ENCODE measurements at regions not wholly inside any gene's neighbourhood (a gene's known extent, or its start where the extent isn't known, plus 50 kb on each side); places are given as distances from the start of the nearest gene placed in this dataset.
A peak's percentile ranks its signal among the peaks of the same experiment; 100 is the strongest.

DNA sequence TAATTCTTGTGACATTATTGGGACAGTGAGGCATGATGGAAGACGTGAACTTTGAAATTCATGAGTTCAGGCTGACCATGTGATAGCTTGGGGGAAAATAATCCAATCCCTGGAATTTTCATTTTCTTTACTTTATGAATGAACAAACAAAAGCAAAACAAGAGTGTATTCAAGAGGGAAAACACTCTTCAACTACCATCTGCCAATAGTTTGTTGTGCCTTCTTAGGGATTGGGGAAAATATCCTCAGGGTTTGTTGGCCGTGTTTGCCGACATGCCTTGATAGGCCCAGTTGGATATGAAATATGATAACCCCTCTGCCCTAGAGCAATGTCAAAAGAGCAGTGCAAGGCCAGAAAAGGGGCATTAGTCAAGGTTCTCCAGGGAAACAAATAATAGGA, 80.8 kb upstream of the CLNK start:
- H3K4me3 ChIP-seq (ENCODE audit: low read length) = no peak overlapping the region
- H3K27me3 ChIP-seq (ENCODE audit: insufficient read depth, low read length, poor library complexity) = no peaks in the 10 kb centered on the region

DNA sequence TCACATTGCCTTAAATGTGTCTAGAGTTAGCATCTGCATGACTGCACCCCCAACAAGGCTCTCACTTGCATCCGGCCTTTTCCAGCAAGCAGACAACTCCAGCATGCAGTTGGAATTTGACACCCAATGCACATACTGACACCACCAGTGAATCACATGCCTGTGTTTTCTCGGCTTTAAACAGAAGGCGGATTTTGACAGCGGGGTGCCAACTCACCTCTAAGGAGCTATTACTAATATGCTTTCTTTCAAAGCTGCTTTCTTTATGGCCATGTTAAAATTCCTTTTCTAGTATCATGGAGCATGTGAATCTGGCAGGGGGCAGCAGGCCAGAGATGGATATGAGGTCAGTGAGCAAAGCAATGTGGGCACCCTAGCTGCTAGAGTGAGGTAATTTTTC, 78.0 kb upstream of the CLNK start:
- peak overlapping the region; percentile 74 for H3K27ac ChIP-seq (ENCODE audit: low read depth, low read length)
- no peak overlapping the region for H3K23ac ChIP-seq (ENCODE audit: low read length)
- H3K4me3 ChIP-seq (ENCODE audit: low read length) = no peak overlapping the region
- no peak overlapping the region for H3K4ac ChIP-seq (ENCODE audit: low read depth, low read length)
- H3K36me3 ChIP-seq (ENCODE audit: control insufficient read depth, insufficient read depth, low read length) = no peaks in the 10 kb centered on the region
- H4K8ac ChIP-seq (ENCODE audit: low read depth, low read length) = no peak overlapping the region
- H3K4me1 ChIP-seq (ENCODE audit: control insufficient read depth, low read depth, low read length) = peaks cover 11% of the 10 kb centered on the region
- H2BK120ac ChIP-seq (ENCODE audit: low read depth, low read length) = no peak overlapping the region
- H3K18ac ChIP-seq (ENCODE audit: low read length) = peak overlapping the region; percentile 20
- H3K27me3 ChIP-seq (ENCODE audit: insufficient read depth, low read length, poor library complexity) = no peaks in the 10 kb centered on the region
- no peaks in the 10 kb centered on the region for H3K79me1 ChIP-seq (ENCODE audit: low read length)
- H3K4me2 ChIP-seq (ENCODE audit: low read length) = no peak overlapping the region
- H3K9ac ChIP-seq (ENCODE audit: low read length) = no peak overlapping the region
- peak overlapping the region; percentile 36 for H2BK5ac ChIP-seq (ENCODE audit: low read length)
- H2BK15ac ChIP-seq (replicated peaks; ENCODE audit: low read depth) = no peak overlapping the region
- no peak overlapping the region for H2AK5ac ChIP-seq (ENCODE audit: low read length)
- no CpG with 5 or more reads among the region's 4 CpGs for WGBS (ENCODE audit: extremely low coverage, insufficient coverage, low lambda C conversion rate)
- H3K79me2 ChIP-seq (ENCODE audit: control insufficient read depth, insufficient read depth, low read length) = no peaks in the 10 kb centered on the region
- DNase-seq = peak; percentile 90
- H4K5ac ChIP-seq (ENCODE audit: low read length) = no peak overlapping the region
- no peak overlapping the region for H3K56ac ChIP-seq (ENCODE audit: low read length)

More for the DNA sequence above, 80.8 kb upstream of the CLNK start:
- no peak overlapping the region for H4K8ac ChIP-seq (ENCODE audit: low read depth, low read length)
- no CpG with 5 or more reads among the region's 3 CpGs for WGBS (ENCODE audit: extremely low coverage, insufficient coverage, low lambda C conversion rate)
- no peak overlapping the region for H3K23ac ChIP-seq (ENCODE audit: low read length)
- H2BK120ac ChIP-seq (ENCODE audit: low read depth, low read length) = no peak overlapping the region
- H3K56ac ChIP-seq (ENCODE audit: low read length) = no peak overlapping the region
- no peaks in the 10 kb centered on the region for H3K79me1 ChIP-seq (ENCODE audit: low read length)
- DNase-seq = no peak
- H3K4me1 ChIP-seq (ENCODE audit: control insufficient read depth, low read depth, low read length) = peaks cover 11% of the 10 kb centered on the region
- no peak overlapping the region for H2BK5ac ChIP-seq (ENCODE audit: low read length)
- no peaks in the 10 kb centered on the region for H3K36me3 ChIP-seq (ENCODE audit: control insufficient read depth, insufficient read depth, low read length)
- peak overlapping the region; percentile 36 for H3K4ac ChIP-seq (ENCODE audit: low read depth, low read length)
- H3K4me2 ChIP-seq (ENCODE audit: low read length) = no peak overlapping the region
- H4K5ac ChIP-seq (ENCODE audit: low read length) = no peak overlapping the region
- no peak overlapping the region for H2BK15ac ChIP-seq (replicated peaks; ENCODE audit: low read depth)
- peak overlapping the region; percentile 18 for H3K18ac ChIP-seq (ENCODE audit: low read length)
- no peak overlapping the region for H2AK5ac ChIP-seq (ENCODE audit: low read length)
- H3K9ac ChIP-seq (ENCODE audit: low read length) = no peak overlapping the region
- no peak overlapping the region for H3K27ac ChIP-seq (ENCODE audit: low read depth, low read length)
- H3K79me2 ChIP-seq (ENCODE audit: control insufficient read depth, insufficient read depth, low read length) = no peaks in the 10 kb centered on the region

DNA sequence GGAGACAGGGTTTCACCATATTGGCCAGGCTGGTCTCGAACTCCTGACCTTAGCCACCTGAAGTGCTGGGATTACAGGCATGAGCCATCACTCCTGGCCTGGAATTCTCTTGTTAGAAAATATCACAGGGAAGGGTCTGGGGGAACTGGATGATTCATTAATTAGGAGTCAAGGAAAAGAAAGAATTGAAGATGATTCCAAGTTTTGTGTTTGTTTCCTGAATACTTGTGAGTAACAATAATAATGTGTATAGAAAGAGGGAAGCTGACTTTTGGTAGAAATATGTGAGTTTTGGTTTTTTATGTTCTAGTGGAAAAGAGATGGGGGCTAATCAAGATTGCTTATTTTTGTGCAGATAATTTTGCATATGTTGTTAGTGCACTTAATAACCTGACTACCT, 77.3 kb upstream of the CLNK start:
- no peak overlapping the region for H3K4me2 ChIP-seq (ENCODE audit: low read length)
- no peak overlapping the region for H3K27ac ChIP-seq (ENCODE audit: low read depth, low read length)
- no peak overlapping the region for H4K8ac ChIP-seq (ENCODE audit: low read depth, low read length)
- H3K79me1 ChIP-seq (ENCODE audit: low read length) = no peaks in the 10 kb centered on the region
- H3K4me3 ChIP-seq (ENCODE audit: low read length) = no peak overlapping the region
- no peak overlapping the region for H3K56ac ChIP-seq (ENCODE audit: low read length)
- DNase-seq = no peak
- H2BK5ac ChIP-seq (ENCODE audit: low read length) = peak overlapping the region; percentile 76
- no peak overlapping the region for H3K9ac ChIP-seq (ENCODE audit: low read length)
- peak overlapping the region; percentile 70 for H3K18ac ChIP-seq (ENCODE audit: low read length)
- H3K4ac ChIP-seq (ENCODE audit: low read depth, low read length) = no peak overlapping the region
- H3K36me3 ChIP-seq (ENCODE audit: control insufficient read depth, insufficient read depth, low read length) = no peaks in the 10 kb centered on the region
- no peaks in the 10 kb centered on the region for H3K79me2 ChIP-seq (ENCODE audit: control insufficient read depth, insufficient read depth, low read length)
- no peak overlapping the region for H2AK5ac ChIP-seq (ENCODE audit: low read length)
- H3K27me3 ChIP-seq (ENCODE audit: insufficient read depth, low read length, poor library complexity) = no peaks in the 10 kb centered on the region
- peaks cover 11% of the 10 kb centered on the region for H3K4me1 ChIP-seq (ENCODE audit: control insufficient read depth, low read depth, low read length)
- WGBS (ENCODE audit: extremely low coverage, insufficient coverage, low lambda C conversion rate) = no CpG with 5 or more reads among the region's 1 CpG
- no peak overlapping the region for H2BK120ac ChIP-seq (ENCODE audit: low read depth, low read length)
- no peak overlapping the region for H2BK15ac ChIP-seq (replicated peaks; ENCODE audit: low read depth)
- H4K5ac ChIP-seq (ENCODE audit: low read length) = no peak overlapping the region
- H3K23ac ChIP-seq (ENCODE audit: low read length) = no peak overlapping the region

DNA sequence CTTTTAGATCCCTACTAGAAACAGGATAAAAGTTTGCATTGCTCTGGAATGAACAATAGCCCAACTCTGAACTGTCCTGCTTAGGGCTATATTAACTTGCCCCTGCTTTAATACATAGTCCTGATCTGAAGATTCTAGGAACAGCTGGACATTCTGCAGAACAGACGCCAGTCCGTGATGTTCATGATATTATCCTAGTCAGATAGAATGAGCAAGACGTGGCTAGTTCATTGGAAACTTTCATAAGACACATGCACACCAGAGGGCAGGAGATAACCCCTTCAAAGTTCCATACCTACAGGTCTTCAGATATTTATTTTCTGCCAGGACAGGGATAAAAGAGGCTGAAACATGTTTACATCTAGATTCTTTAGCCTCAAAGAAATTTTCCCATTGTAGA, 75.5 kb upstream of the CLNK start:
- H3K79me1 ChIP-seq (ENCODE audit: low read length) = no peaks in the 10 kb centered on the region
- H3K27me3 ChIP-seq (ENCODE audit: insufficient read depth, low read length, poor library complexity) = no peaks in the 10 kb centered on the region
- H3K4me2 ChIP-seq (ENCODE audit: low read length) = no peak overlapping the region
- H3K23ac ChIP-seq (ENCODE audit: low read length) = no peak overlapping the region
- H4K8ac ChIP-seq (ENCODE audit: low read depth, low read length) = no peak overlapping the region
- H3K79me2 ChIP-seq (ENCODE audit: control insufficient read depth, insufficient read depth, low read length) = no peaks in the 10 kb centered on the region
- H2BK15ac ChIP-seq (replicated peaks; ENCODE audit: low read depth) = peak overlapping the region; percentile 92
- no peak overlapping the region for H2AK5ac ChIP-seq (ENCODE audit: low read length)
- peaks cover 11% of the 10 kb centered on the region for H3K4me1 ChIP-seq (ENCODE audit: control insufficient read depth, low read depth, low read length)
- H2BK5ac ChIP-seq (ENCODE audit: low read length) = no peak overlapping the region
- no peak overlapping the region for H3K4ac ChIP-seq (ENCODE audit: low read depth, low read length)
- DNase-seq = no peak
- no peak overlapping the region for H2BK120ac ChIP-seq (ENCODE audit: low read depth, low read length)
- no CpG with 5 or more reads among the region's 3 CpGs for WGBS (ENCODE audit: extremely low coverage, insufficient coverage, low lambda C conversion rate)
- H3K9ac ChIP-seq (ENCODE audit: low read length) = no peak overlapping the region
- no peaks in the 10 kb centered on the region for H3K36me3 ChIP-seq (ENCODE audit: control insufficient read depth, insufficient read depth, low read length)
- H3K18ac ChIP-seq (ENCODE audit: low read length) = no peak overlapping the region
- H4K5ac ChIP-seq (ENCODE audit: low read length) = no peak overlapping the region
- no peak overlapping the region for H3K4me3 ChIP-seq (ENCODE audit: low read length)
- no peak overlapping the region for H3K56ac ChIP-seq (ENCODE audit: low read length)
- H3K27ac ChIP-seq (ENCODE audit: low read depth, low read length) = no peak overlapping the region

DNA sequence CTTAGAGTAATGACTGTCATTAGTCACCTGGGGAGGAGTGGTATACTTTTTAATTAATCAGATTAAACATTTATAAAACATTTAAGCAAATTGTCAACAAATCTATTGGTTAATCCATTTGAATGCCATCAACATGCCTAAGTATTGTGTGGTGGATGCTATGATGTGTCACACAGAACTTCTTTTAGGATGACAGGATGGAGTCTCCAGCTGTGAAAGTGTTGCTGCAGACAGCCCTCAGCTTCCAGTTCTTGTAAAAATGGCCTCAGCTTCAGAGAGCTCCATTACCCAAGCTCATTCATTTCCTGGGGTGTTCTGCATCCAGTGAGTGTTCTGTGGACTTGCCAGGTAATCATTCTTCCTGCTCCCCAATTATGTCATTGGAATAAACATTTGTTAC, 74.3 kb upstream of the CLNK start:
- H3K56ac ChIP-seq (ENCODE audit: low read length) = no peak overlapping the region
- H3K27ac ChIP-seq (ENCODE audit: low read depth, low read length) = no peak overlapping the region
- no peak overlapping the region for H2AK5ac ChIP-seq (ENCODE audit: low read length)
- H4K8ac ChIP-seq (ENCODE audit: low read depth, low read length) = no peak overlapping the region
- H3K18ac ChIP-seq (ENCODE audit: low read length) = no peak overlapping the region
- no peaks in the 10 kb centered on the region for H3K27me3 ChIP-seq (ENCODE audit: insufficient read depth, low read length, poor library complexity)
- H3K79me1 ChIP-seq (ENCODE audit: low read length) = no peaks in the 10 kb centered on the region
- DNase-seq = no peak
- no peak overlapping the region for H2BK120ac ChIP-seq (ENCODE audit: low read depth, low read length)
- H3K4me1 ChIP-seq (ENCODE audit: control insufficient read depth, low read depth, low read length) = peaks cover 10% of the 10 kb centered on the region
- no peaks in the 10 kb centered on the region for H3K79me2 ChIP-seq (ENCODE audit: control insufficient read depth, insufficient read depth, low read length)
- no peak overlapping the region for H3K23ac ChIP-seq (ENCODE audit: low read length)
- H2BK5ac ChIP-seq (ENCODE audit: low read length) = no peak overlapping the region
- H3K4me3 ChIP-seq (ENCODE audit: low read length) = no peak overlapping the region
- H3K36me3 ChIP-seq (ENCODE audit: control insufficient read depth, insufficient read depth, low read length) = no peaks in the 10 kb centered on the region
- no peak overlapping the region for H3K9ac ChIP-seq (ENCODE audit: low read length)
- H3K4me2 ChIP-seq (ENCODE audit: low read length) = no peak overlapping the region
- H3K4ac ChIP-seq (ENCODE audit: low read depth, low read length) = no peak overlapping the region
- H2BK15ac ChIP-seq (replicated peaks; ENCODE audit: low read depth) = no peak overlapping the region
- H4K5ac ChIP-seq (ENCODE audit: low read length) = no peak overlapping the region

DNA sequence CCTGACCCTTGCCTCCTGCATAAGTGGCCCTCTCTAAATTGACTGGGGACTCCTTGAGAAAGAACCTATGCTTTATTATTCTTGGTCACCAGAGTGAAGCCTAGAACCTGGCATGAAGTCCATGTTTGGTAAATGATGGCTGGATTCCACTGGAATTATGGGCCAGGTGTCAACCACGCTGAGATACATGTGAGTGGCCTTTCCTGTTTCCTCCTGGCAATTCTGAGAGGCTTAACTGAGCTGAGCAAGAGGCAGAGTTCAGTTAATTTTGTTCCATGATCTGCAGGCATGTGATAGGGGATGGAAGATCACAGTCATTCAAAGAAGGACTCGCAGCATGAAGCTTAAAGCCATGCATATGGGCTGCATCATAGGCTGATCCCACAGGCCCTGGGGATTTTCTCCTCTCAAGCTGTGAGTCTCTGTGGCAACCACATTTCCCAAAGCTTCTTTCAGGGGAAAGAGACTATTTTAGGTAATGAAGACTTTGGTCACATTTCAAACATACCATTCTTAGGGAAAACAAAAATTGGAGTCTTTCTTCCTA, 69.4 kb upstream of the CLNK start:
- Histone ChIP-seq H3K79me1 (ENCODE audit: low read length) (no peaks in the 10 kb centered on the region), H3K27me3 (ENCODE audit: insufficient read depth, low read length, poor library complexity) (no peaks in the 10 kb centered on the region), H2BK5ac (ENCODE audit: low read length) (no peak overlapping the region), H3K4me3 (ENCODE audit: low read length) (no peak overlapping the region), H3K79me2 (ENCODE audit: control insufficient read depth, insufficient read depth, low read length) (no peaks in the 10 kb centered on the region), H2BK15ac (replicated peaks; ENCODE audit: low read depth) (no peak overlapping the region), H2BK120ac (ENCODE audit: low read depth, low read length) (no peak overlapping the region), H4K8ac (ENCODE audit: low read depth, low read length) (no peak overlapping the region), H2AK5ac (ENCODE audit: low read length) (no peak overlapping the region), H3K9ac (ENCODE audit: low read length) (no peak overlapping the region), H3K23ac (ENCODE audit: low read length) (no peak overlapping the region), H4K5ac (ENCODE audit: low read length) (no peak overlapping the region), H3K4me2 (ENCODE audit: low read length) (no peak overlapping the region), H3K36me3 (ENCODE audit: control insufficient read depth, insufficient read depth, low read length) (no peaks in the 10 kb centered on the region), H3K4me1 (ENCODE audit: control insufficient read depth, low read depth, low read length) (no peaks in the 10 kb centered on the region), H3K4ac (ENCODE audit: low read depth, low read length) (no peak overlapping the region), H3K27ac (ENCODE audit: low read depth, low read length) (no peak overlapping the region), H3K56ac (ENCODE audit: low read length) (no peak overlapping the region), H3K18ac (ENCODE audit: low read length) (no peak overlapping the region)
- WGBS (ENCODE audit: extremely low coverage, insufficient coverage, low lambda C conversion rate) = no CpG with 5 or more reads among the region's 2 CpGs
- DNase-seq = no peak

Measured in mesendoderm (in vitro differentiated cells).